NCI-H2081 treated with DMSO at 0.1 percent for 48 hours (cell line): ENCODE measurements at regions not wholly inside any gene's neighbourhood (a gene's known extent, or its start where the extent isn't known, plus 50 kb on each side); places are given as distances from the start of the nearest gene placed in this dataset.
"Not testable (repeated sequence)": the region's sequence is repeated elsewhere in the genome, so short reads cannot be mapped to it uniquely, and the experiment has no call there.

Source experiments
- DNase-seq: peaks from one replicate; lab custom pipeline; 2025; lab: John Stamatoyannopoulos, UW

GRCh38 chr7:149995369-149996026 lies 121.7 kb downstream of the ATP6V0E2 start:
- DNase-seq, result not testable (repeated sequence)

DNA sequence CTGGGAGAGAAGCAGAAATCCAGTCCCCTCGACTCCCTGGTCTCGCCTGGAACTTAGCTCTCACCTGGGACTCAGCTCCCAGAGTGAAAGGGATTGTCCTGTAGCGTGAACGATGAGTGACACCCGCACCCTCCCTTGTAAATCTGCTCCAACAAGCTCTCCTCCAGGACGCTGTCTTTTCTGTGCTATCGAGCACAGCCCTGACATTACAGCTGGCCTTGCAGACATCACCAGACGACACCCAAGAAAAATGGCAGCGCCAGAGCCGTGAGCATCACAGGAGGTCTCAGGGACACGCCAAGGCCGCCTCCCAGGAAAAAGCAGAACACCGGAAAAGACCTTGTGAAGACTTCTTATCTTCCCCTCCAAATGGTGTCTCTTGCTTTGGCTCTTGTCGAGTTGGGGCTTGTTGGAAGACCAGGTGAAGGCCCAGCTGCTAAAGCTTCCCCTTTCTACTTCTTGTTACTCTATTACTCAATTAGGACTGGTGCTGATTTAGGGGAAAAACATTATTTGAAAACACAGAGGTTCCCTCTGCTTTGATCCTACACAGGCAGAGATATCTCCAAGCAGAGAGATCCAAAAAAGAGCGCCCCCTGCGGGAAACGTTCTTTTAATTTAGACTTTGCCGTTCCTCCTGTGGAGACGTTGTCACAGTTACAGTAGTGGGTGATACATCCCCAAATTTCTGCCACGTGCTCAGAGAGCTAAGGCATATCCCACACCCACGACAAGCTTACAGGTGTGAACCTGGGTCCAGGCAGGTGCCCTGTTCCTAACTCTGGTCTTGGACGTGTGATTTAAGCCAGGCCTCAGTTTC lies 127.2 kb downstream of the ATP6V0E2 start:
- not testable (repeated sequence) for DNase-seq

GRCh38 chr7:150003304-150003810 lies 129.6 kb downstream of the ATP6V0E2 start:
- DNase-seq, result no peak

DNA sequence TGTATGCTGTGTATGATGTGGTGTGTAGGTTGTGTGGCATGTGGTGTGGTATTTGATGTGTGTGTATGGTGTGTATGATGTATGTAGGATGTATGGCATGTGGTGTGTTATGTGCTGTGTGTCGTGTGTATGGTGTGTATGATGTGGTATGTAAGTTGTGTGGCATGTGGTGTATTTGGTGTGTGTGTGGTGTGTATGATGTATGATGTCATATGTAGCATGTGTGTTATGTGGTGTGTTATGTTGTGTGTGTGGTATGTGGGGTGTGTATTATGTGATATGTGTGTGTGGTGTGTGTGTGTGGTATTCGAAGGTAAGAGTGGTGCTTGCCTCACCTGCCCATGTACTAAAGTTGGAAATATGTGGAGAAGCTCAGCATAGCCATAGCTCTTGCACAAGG lies 130.2 kb downstream of the ATP6V0E2 start:
- not testable (repeated sequence) for DNase-seq

- not testable (repeated sequence) for DNase-seq
Measured at GRCh38 chr7:150004843-150005242, 131.1 kb downstream of the ATP6V0E2 start.

- not testable (repeated sequence) for DNase-seq
Measured at GRCh38 chr7:150009620-150010303, 136.0 kb downstream of the ATP6V0E2 start.

GRCh38 chr7:150016651-150017189 lies 143.0 kb downstream of the ATP6V0E2 start:
- DNase-seq, result not testable (repeated sequence)

GRCh38 chr7:150020210-150020609 lies 146.4 kb downstream of the ATP6V0E2 start:
- DNase-seq, result not testable (repeated sequence)

DNA sequence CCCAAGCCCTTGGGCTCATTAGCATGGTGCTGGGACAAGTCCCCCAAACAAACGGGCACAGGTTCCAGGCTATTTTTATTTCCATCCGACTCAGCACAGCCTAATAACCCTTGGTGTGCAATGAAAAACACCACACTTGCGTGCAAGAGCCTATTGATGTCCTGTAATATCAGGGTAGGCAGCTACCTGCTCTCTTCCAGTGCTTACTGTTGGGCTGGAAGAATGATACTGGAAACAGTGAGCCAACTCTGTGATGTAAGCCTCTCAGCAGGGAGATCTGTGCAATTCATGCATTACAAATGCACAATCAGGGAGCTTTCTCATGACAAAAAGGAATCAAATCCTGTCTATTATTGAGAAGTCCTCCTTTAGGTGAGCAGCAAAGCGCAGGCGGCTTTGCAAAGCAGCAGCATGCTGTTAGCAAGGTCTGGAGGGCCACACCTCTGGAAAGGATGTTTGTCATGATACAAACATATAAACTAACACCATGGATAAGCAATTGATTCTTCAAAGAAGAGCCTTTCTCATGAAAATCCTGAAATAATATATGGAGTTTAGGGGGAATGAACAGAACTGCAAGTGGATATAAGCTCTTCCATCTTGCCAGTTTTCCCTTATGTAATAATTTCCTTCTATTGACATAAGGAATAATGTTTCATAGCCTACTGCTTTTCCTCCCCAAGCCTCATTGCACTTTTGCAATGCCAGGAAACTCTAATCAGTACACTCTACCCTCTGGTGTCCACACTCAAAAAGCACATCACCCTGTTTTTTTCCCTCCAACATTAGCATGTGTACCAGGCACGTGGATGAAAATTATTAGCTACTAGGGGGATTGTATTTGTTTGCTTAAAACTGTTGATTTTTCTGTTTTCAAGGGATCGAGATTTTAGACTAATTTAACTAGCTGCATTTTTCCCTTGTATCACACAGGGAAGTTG lies 151.1 kb downstream of the ATP6V0E2 start:
- DNase-seq, result not testable (repeated sequence)

- DNase-seq, result not testable (repeated sequence)
Measured at GRCh38 chr7:150025802-150026201, 152.0 kb downstream of the ATP6V0E2 start.

GRCh38 chr7:150028344-150029012 lies 154.7 kb downstream of the ATP6V0E2 start:
- DNase-seq, result not testable (repeated sequence)

DNA sequence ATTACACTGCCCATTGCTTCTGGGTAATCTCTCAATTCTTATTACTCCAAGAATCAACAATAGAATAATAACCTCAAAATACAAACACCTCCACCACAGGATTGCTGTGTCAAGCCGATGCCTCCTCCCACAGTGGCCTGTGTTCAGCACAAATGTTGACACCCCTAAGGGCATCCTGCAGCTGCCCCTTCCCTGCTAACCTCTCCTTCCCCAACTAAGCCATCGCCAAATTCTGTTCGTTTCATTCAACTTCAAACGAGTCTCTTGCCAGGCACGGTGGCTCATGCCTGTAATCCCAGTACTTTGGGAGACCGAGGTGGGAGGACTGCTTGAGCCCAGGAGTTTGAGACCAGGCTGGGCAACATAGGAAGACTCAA lies 155.2 kb downstream of the ATP6V0E2 start:
- DNase-seq, result not testable (repeated sequence)

DNA sequence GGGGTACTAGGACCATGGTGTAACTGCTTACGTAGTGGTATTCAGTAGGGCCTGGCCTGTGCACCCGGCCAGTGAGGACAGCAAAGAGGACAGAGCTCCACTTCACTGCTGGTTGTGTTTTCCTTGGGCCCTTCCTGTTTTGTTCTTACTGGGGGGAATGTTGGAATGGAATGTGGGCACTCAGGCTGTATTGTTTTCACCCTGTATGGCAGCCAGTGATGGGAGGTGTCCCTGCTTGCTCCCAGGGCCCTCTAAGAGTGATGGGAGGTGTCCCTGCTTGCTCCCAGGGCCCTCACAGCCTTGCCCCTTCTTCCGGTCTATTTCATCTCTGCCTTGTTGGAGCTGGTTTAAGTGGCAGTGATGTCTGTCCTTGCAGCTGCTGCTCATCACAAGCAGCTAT lies 158.0 kb downstream of the ATP6V0E2 start:
- DNase-seq, result not testable (repeated sequence)

- not testable (repeated sequence) for DNase-seq
Measured at GRCh38 chr7:150033711-150034110, 159.9 kb downstream of the ATP6V0E2 start.

GRCh38 chr7:150035769-150036168 lies 162.0 kb downstream of the ATP6V0E2 start:
- DNase-seq, result not testable (repeated sequence)

- DNase-seq, result not testable (repeated sequence)
Measured at GRCh38 chr7:150039061-150039460, 165.3 kb downstream of the ATP6V0E2 start.

- DNase-seq, result not testable (repeated sequence)
Measured at GRCh38 chr7:150042281-150042680, 168.5 kb downstream of the ATP6V0E2 start.

GRCh38 chr7:150044771-150045170 lies 171.0 kb downstream of the ATP6V0E2 start:
- not testable (repeated sequence) for DNase-seq

DNA sequence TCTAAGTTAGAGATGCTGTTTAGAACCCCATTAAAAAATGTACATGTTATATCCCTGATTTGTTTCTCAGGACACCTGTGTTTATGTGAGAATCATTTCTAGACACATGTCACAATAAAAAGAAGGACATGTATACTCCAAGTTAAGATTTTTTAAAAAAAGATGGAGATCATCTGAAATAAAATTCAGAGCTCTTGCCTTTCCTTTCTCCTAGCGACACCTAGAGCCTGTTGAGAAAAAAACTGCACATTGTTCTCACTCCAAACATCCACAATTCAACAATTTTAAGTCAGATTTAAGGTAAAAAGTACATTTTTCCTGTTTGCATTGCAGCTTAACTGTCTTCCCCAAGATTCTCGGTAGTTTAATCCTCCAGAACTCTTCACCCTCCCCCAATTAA lies 171.8 kb downstream of the ATP6V0E2 start:
- DNase-seq, result peak; percentile 2
